Panc1 (cell line): ENCODE measurements at regions not wholly inside any gene's neighbourhood (a gene's known extent, or its start where the extent isn't known, plus 50 kb on each side); places are given as distances from the start of the nearest gene placed in this dataset.

Experiments used
- POLR2AphosphoS5 ChIP-seq: IDR thresholded peaks from 2 replicates; pipeline ENCODE4 v1.6.1; 2012; ENCODE audit warnings: mild to moderate bottlenecking, low read depth, low read length, moderate library complexity
- SIN3A ChIP-seq: IDR thresholded peaks from 2 replicates; pipeline ENCODE4 v1.6.1; 2012; ENCODE audit warnings: low read depth, mild to moderate bottlenecking, low read length, moderate library complexity, borderline replicate concordance; ENCODE audit not compliant: insufficient read depth
- TCF7L2 ChIP-seq: IDR thresholded peaks from 2 replicates; pipeline ENCODE4 v1.6.1; 2011; ENCODE audit warnings: mild to moderate bottlenecking, low read depth, low read length, inconsistent platforms
- TF ChIP-seq, protein P1 (sequence below): fragments of 450-650 bp; IDR thresholded peaks from 2 replicates; pipeline ENCODE4 v1.5.1; 2017; ENCODE audit warnings: mild to moderate bottlenecking
- TF ChIP-seq, protein P2 (sequence below), 2 experiments: IDR thresholded peaks; 2 replicates each; pipeline ENCODE4 v1.6.1; 2011 to 2012; ENCODE audit warnings: low read depth in 2 of 2, control low read depth in 1 of 2, low read length in 1 of 2, mild to moderate bottlenecking in 1 of 2, moderate library complexity in 1 of 2; ENCODE audit not compliant: insufficient read depth in 1 of 2

DNA sequence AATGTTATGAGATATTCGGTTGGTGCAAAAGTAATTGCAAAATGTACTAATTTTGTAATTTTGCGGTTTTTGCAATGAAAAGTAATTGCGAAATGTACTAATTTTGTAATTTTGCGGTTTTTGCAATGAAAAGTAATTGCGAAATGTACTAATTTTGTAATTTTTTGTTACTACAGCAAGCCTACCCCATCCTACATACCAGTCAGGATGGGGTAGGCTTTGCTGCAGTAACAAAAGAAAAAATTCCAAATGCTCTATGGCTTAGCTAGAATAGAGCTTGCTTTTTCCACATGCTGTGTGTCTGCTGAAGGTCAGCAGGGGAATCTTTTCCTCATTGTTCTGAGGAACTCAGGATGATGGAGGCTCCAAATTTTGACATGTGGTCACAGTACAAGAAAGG is 83.3 kb upstream of the GPRC5B start:
- TF ChIP-seq, protein P1, sequence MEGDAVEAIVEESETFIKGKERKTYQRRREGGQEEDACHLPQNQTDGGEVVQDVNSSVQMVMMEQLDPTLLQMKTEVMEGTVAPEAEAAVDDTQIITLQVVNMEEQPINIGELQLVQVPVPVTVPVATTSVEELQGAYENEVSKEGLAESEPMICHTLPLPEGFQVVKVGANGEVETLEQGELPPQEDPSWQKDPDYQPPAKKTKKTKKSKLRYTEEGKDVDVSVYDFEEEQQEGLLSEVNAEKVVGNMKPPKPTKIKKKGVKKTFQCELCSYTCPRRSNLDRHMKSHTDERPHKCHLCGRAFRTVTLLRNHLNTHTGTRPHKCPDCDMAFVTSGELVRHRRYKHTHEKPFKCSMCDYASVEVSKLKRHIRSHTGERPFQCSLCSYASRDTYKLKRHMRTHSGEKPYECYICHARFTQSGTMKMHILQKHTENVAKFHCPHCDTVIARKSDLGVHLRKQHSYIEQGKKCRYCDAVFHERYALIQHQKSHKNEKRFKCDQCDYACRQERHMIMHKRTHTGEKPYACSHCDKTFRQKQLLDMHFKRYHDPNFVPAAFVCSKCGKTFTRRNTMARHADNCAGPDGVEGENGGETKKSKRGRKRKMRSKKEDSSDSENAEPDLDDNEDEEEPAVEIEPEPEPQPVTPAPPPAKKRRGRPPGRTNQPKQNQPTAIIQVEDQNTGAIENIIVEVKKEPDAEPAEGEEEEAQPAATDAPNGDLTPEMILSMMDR, result no peak
- TF ChIP-seq, protein P2, sequence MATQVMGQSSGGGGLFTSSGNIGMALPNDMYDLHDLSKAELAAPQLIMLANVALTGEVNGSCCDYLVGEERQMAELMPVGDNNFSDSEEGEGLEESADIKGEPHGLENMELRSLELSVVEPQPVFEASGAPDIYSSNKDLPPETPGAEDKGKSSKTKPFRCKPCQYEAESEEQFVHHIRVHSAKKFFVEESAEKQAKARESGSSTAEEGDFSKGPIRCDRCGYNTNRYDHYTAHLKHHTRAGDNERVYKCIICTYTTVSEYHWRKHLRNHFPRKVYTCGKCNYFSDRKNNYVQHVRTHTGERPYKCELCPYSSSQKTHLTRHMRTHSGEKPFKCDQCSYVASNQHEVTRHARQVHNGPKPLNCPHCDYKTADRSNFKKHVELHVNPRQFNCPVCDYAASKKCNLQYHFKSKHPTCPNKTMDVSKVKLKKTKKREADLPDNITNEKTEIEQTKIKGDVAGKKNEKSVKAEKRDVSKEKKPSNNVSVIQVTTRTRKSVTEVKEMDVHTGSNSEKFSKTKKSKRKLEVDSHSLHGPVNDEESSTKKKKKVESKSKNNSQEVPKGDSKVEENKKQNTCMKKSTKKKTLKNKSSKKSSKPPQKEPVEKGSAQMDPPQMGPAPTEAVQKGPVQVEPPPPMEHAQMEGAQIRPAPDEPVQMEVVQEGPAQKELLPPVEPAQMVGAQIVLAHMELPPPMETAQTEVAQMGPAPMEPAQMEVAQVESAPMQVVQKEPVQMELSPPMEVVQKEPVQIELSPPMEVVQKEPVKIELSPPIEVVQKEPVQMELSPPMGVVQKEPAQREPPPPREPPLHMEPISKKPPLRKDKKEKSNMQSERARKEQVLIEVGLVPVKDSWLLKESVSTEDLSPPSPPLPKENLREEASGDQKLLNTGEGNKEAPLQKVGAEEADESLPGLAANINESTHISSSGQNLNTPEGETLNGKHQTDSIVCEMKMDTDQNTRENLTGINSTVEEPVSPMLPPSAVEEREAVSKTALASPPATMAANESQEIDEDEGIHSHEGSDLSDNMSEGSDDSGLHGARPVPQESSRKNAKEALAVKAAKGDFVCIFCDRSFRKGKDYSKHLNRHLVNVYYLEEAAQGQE (IDR thresholded peaks at IDR 0.05; ENCODE audit: insufficient read depth in 1 of 2, low read depth in 2 of 2, low read length in 1 of 2), result no peak
- TF ChIP-seq POLR2AphosphoS5, result no peak
- no peak for TF ChIP-seq SIN3A
- TF ChIP-seq TCF7L2, result no peak
